Nephron progenitor cell (in vitro differentiated cells): ENCODE measurements at regions not wholly inside any gene's neighbourhood (a gene's known extent, or its start where the extent isn't known, plus 50 kb on each side); places are given as distances from the start of the nearest gene placed in this dataset.
A peak's percentile ranks its signal among the peaks of the same experiment; 100 is the strongest.
"Not testable (repeated sequence)": the region's sequence is repeated elsewhere in the genome, so short reads cannot be mapped to it uniquely, and the experiment has no call there.

Experiments
- DNase-seq: peaks from one replicate; pipeline ENCODE4 v3.0.0; 2021
- H3K27ac Mint-ChIP-seq: 2 replicates; pipeline ENCODE4 v1.8.0; 2021; ENCODE audit warnings: mild to moderate bottlenecking, moderate library complexity, mixed read lengths
- H3K27me3 Mint-ChIP-seq: 2 replicates; pipeline ENCODE4 v1.8.0; 2021; ENCODE audit warnings: mild to moderate bottlenecking, low read depth, mixed read lengths; ENCODE audit not compliant: poor library complexity
- H3K36me3 Mint-ChIP-seq: 2 replicates; pipeline ENCODE4 v1.8.0; 2021; ENCODE audit warnings: low read depth, mixed read lengths
- H3K4me1 Mint-ChIP-seq: 2 replicates; pipeline ENCODE4 v1.8.0; 2021; ENCODE audit warnings: mixed read lengths
- H3K4me3 Mint-ChIP-seq: 2 replicates; pipeline ENCODE4 v1.8.0; 2021; ENCODE audit warnings: mild to moderate bottlenecking, moderate library complexity, mixed read lengths
- H3K9me3 Mint-ChIP-seq: 2 replicates; pipeline ENCODE4 v1.8.0; 2021; ENCODE audit warnings: mild to moderate bottlenecking, moderate library complexity, mixed read lengths
- TF ChIP-seq, protein P1 (sequence below): fragments of 200-600 bp; sonication (generic); IDR thresholded peaks from 2 replicates; pipeline ENCODE4 v1.5.0; 2021; ENCODE audit warnings: antibody characterized with exemption

DNA sequence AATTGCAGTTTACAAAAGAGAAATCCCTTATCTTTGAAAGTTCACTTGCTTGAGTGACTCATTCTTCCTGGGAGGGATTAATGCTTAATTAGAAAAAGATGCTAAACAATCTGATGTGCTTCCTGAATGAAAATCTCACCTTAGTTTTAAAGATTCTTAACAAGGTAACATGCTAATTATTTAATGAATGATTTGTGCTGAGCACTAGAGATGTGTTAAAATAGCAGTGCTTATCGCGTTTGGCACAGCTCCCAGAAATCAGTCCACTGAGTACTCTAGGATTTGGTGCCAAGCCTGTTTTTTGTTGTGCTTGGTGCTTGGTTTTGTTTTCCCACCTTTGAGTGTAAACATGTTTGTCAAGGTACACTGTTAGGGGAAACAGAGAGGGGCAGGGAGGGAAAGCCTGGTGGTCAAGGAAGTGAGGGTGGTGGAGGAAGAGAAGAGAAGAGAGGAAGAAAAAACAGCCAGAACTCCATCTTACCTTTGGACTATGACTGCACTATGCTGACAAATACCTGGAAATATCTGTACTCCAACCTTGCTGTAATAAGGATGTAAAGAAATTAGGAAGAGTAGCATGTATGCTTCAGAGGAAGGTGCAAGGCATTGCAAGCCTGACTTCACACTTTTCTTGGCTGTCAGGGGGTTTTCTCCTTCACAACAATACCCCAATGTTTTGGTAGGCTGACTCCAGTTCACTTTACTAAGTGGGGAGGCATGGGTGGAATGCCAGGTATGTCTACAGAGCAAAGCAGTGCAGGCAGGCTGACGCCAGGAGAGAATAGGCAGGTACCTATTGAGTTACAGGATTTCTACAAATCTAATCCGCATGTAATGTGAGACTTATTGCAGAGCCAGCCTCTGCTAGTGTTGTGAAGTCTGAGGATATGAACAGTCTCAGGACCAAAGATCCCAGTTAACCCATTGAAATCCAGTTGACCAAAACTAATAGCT lies 157.2 kb upstream of the ISL1 start:
- TF ChIP-seq, protein P1, sequence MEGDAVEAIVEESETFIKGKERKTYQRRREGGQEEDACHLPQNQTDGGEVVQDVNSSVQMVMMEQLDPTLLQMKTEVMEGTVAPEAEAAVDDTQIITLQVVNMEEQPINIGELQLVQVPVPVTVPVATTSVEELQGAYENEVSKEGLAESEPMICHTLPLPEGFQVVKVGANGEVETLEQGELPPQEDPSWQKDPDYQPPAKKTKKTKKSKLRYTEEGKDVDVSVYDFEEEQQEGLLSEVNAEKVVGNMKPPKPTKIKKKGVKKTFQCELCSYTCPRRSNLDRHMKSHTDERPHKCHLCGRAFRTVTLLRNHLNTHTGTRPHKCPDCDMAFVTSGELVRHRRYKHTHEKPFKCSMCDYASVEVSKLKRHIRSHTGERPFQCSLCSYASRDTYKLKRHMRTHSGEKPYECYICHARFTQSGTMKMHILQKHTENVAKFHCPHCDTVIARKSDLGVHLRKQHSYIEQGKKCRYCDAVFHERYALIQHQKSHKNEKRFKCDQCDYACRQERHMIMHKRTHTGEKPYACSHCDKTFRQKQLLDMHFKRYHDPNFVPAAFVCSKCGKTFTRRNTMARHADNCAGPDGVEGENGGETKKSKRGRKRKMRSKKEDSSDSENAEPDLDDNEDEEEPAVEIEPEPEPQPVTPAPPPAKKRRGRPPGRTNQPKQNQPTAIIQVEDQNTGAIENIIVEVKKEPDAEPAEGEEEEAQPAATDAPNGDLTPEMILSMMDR = no peak
- no peak overlapping the region for H3K4me3 Mint-ChIP-seq
- H3K9me3 Mint-ChIP-seq = peaks cover 9% of the 10 kb centered on the region
- H3K27me3 Mint-ChIP-seq = peaks cover under 1% of the 10 kb centered on the region
- H3K36me3 Mint-ChIP-seq = peaks cover 5% of the 10 kb centered on the region
- DNase-seq = peak; percentile 31
- H3K4me1 Mint-ChIP-seq = peaks cover 26% of the 10 kb centered on the region
- no peak overlapping the region for H3K27ac Mint-ChIP-seq

- H3K36me3 Mint-ChIP-seq = peaks cover 12% of the 10 kb centered on the region
- H3K9me3 Mint-ChIP-seq = peaks cover 19% of the 10 kb centered on the region
- H3K27ac Mint-ChIP-seq = peak overlapping the region; percentile 38
- peaks cover 4% of the 10 kb centered on the region for H3K27me3 Mint-ChIP-seq
- DNase-seq = no peak
- H3K4me1 Mint-ChIP-seq = peaks cover 26% of the 10 kb centered on the region
- TF ChIP-seq, protein P1 = no peak
- no peak overlapping the region for H3K4me3 Mint-ChIP-seq
Observed at GRCh38 chr5:51227963-51228470, 155.2 kb upstream of the ISL1 start.

- Mint-ChIP-seq H3K4me3 (no peak overlapping the region), H3K36me3 (peaks cover 12% of the 10 kb centered on the region), H3K27ac (no peak overlapping the region), H3K27me3 (peaks cover 4% of the 10 kb centered on the region), H3K9me3 (peaks cover 19% of the 10 kb centered on the region), H3K4me1 (peaks cover 25% of the 10 kb centered on the region)
- no peak for DNase-seq
- TF ChIP-seq, protein P1 = no peak
Observed at GRCh38 chr5:51230336-51230735, 152.9 kb upstream of the ISL1 start.

GRCh38 chr5:51242456-51242855 lies 140.8 kb upstream of the ISL1 start:
- Mint-ChIP-seq H3K27ac (no peak overlapping the region), H3K4me1 (no peaks in the 10 kb centered on the region), H3K4me3 (no peak overlapping the region), H3K27me3 (no peaks in the 10 kb centered on the region), H3K36me3 (no peaks in the 10 kb centered on the region), H3K9me3 (no peaks in the 10 kb centered on the region)
- TF ChIP-seq, protein P1 = no peak
- no peak for DNase-seq

- H3K27me3 Mint-ChIP-seq, H3K4me3 Mint-ChIP-seq, H3K36me3 Mint-ChIP-seq, H3K4me1 Mint-ChIP-seq, H3K27ac Mint-ChIP-seq: not testable (repeated sequence)
- peaks cover 12% of the 10 kb centered on the region for H3K9me3 Mint-ChIP-seq
- DNase-seq = peak; percentile 28
Observed at GRCh38 chr5:51250957-51251356, 132.3 kb upstream of the ISL1 start.

- no peak overlapping the region for H3K4me3 Mint-ChIP-seq
- no peak for DNase-seq
- no peaks in the 10 kb centered on the region for H3K9me3 Mint-ChIP-seq
- H3K36me3 Mint-ChIP-seq = no peaks in the 10 kb centered on the region
- no peaks in the 10 kb centered on the region for H3K4me1 Mint-ChIP-seq
- TF ChIP-seq, protein P1 = no peak
- H3K27ac Mint-ChIP-seq = no peak overlapping the region
- H3K27me3 Mint-ChIP-seq = no peaks in the 10 kb centered on the region
Observed at GRCh38 chr5:51271261-51271660, 112.0 kb upstream of the ISL1 start.
